ENCODE measurements at regions not wholly inside any gene's neighbourhood (a gene's known extent, or its start where the extent isn't known, plus 50 kb on each side); places are given as distances from the start of the nearest gene placed in this dataset.

GRCh38 chr1:83505148-83505547 lies 493.8 kb downstream of the TTLL7 start:
- DNase-seq: no peak
- peaks cover 0 to 11% of the 10 kb centered on the region in 2 donors for H3K4me1 ChIP-seq (replicated peaks in 1 of 2)
- no peak overlapping the region for H3K27ac ChIP-seq
- no peak for TF ChIP-seq POLR2A (IDR thresholded peaks at IDR 0.05)
- no peak for TF ChIP-seq CTCF (IDR thresholded peaks at IDR 0.05)
- H3K4me3 ChIP-seq: no peak overlapping the region
- H3K27me3 ChIP-seq: no peaks in the 10 kb centered on the region
- no peaks in the 10 kb centered on the region for H3K36me3 ChIP-seq (replicated peaks in 1 of 2)
- intact Hi-C loops (cut with DNase I): no loop called here
- no peaks in the 10 kb centered on the region for H3K9me3 ChIP-seq (replicated peaks in 1 of 3)
- WGBS, 4 donors: 87 to 100% (median 90%) methylated on average over 1 of the region's 1 CpG

- intact Hi-C loops (cut with DNase I): no loop called here
- no peaks in the 10 kb centered on the region for H3K4me1 ChIP-seq (replicated peaks in 1 of 2)
- no peaks in the 10 kb centered on the region for H3K36me3 ChIP-seq (replicated peaks in 1 of 2)
- H3K27ac ChIP-seq: no peak overlapping the region
- H3K27me3 ChIP-seq: no peaks in the 10 kb centered on the region
- H3K9me3 ChIP-seq (replicated peaks in 1 of 3): no peaks in the 10 kb centered on the region
- no peak for DNase-seq
- 76 to 85% (median 78%) methylated on average over 3 of the region's 3 CpGs for WGBS, 4 donors
- no peak for TF ChIP-seq CTCF (IDR thresholded peaks at IDR 0.05)
- no peak for TF ChIP-seq POLR2A (IDR thresholded peaks at IDR 0.05)
- H3K4me3 ChIP-seq: no peak overlapping the region
These were observed 495.8 kb downstream of the TTLL7 start for GRCh38 chr1:83503153-83503552.

- H3K9me3 ChIP-seq (replicated peaks in 1 of 3): no peaks in the 10 kb centered on the region
- WGBS, 4 donors: 42 to 63% (median 55%) methylated on average over 1 of the region's 1 CpG
- DNase-seq: no peak
- intact Hi-C loops (cut with DNase I): no loop called here
- no peak overlapping the region for H3K4me3 ChIP-seq
- no peaks in the 10 kb centered on the region for H3K27me3 ChIP-seq
- no peaks in the 10 kb centered on the region for H3K36me3 ChIP-seq (replicated peaks in 1 of 2)
- H3K4me1 ChIP-seq (replicated peaks in 1 of 2): no peaks in the 10 kb centered on the region
- no peak for TF ChIP-seq CTCF (IDR thresholded peaks at IDR 0.05)
- TF ChIP-seq POLR2A (IDR thresholded peaks at IDR 0.05): no peak
- H3K27ac ChIP-seq: no peak overlapping the region
These were observed 497.8 kb downstream of the TTLL7 start for GRCh38 chr1:83500987-83501591.

GRCh38 chr1:83500531-83500930 lies 498.4 kb downstream of the TTLL7 start:
- WGBS, 4 donors: 61 to 83% (median 78%) methylated on average over 1 of the region's 1 CpG
- H3K4me3 ChIP-seq: no peak overlapping the region
- no peak for DNase-seq
- H3K27me3 ChIP-seq: no peaks in the 10 kb centered on the region
- no peaks in the 10 kb centered on the region for H3K36me3 ChIP-seq (replicated peaks in 1 of 2)
- H3K4me1 ChIP-seq (replicated peaks in 1 of 2): no peaks in the 10 kb centered on the region
- intact Hi-C loops (cut with DNase I): no loop called here
- H3K27ac ChIP-seq: no peak overlapping the region
- TF ChIP-seq CTCF (IDR thresholded peaks at IDR 0.05) (no peak), POLR2A (IDR thresholded peaks at IDR 0.05) (no peak)
- H3K9me3 ChIP-seq (replicated peaks in 1 of 3): no peaks in the 10 kb centered on the region

Data from adrenal gland (tissue), 9 donors.